ENCODE measurements at regions not wholly inside any gene's neighbourhood (a gene's known extent, or its start where the extent isn't known, plus 50 kb on each side); places are given as distances from the start of the nearest gene placed in this dataset.

DNA sequence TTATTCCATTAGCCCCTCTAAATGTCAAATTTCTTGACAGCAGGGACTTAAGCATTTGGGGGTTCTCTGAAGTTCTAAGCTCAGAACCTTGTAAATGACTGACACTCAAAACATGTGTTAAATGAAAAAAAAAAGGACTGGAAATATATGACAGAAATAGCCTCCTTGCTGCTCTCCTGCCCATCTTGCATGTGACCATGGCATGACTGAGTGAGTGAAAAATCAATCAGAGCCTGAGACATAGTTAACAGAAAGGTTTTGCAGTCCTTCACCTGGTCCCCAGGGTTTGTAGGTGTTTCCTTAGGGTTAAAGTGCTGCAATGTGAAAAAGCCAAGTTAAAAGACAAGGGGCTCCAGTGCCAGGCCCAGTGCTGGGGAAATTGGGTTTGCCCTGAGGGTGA, 168.1 kb downstream of the ZBTB18 start:
- in situ Hi-C loops (cut with MboI; ENCODE audit: low sequenced_read_pairs) = no loop called here

DNA sequence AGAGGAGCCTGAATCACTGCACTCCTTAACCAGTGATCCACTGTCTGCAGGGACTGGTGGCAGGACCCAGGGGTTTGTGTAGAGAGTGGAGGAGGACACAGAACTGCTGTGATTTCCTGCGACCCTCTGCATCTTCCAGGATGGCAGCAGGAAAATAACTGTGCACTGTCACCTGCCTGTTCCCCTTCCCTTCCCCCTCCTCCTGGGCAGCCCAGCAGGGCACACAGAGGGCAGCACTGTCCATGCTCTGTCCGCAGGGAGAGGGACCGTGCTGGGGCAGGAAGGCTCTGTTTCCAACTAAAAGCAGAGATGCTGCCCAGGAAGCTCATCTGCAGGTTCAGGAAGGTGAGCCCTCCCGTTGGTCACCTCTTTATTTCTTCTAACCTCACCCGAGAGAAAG, 168.7 kb downstream of the ZBTB18 start:
- in situ Hi-C loops (cut with MboI; ENCODE audit: low sequenced_read_pairs) = no loop called here

DNA sequence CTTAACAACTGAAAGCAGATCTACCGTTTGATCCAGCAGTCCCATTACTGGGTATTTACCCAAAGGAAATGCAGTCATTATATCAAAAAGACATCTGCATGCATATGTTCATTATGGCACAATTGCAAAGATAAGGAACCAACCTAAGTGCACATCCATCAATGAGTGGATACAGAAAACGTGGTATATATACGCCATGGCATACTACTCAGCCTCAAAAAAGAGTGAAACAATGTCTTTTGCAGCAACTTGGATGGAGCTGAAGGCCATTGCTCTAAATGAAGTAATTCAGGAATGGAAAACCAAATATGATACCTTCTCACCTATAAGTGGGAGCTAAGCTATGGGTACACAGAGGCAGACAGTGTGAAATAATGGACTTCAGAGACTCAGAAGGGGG, 169.3 kb downstream of the ZBTB18 start:
- in situ Hi-C loops (cut with MboI; ENCODE audit: low sequenced_read_pairs) = no loop called here

DNA sequence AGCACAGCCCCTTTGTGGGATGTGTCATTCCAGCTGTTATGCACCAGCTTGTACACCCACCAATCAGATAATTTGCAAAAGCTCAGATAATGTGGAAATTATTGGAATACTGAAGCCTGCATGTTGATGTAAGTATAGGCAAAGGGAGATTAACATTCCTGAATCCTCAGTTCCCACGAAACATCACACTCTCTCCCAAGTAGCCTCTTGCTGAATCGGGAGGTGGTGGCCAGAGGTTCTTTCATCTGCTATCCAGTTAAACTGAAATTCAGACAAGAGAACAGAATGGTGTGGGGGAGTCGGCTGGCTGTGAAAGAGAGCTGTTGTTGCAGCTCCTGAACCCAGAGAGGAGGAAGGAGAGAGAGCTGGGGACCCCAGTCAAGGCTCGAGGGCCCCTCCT, 170.9 kb downstream of the ZBTB18 start:
- in situ Hi-C loops (cut with MboI; ENCODE audit: low sequenced_read_pairs) = no loop called here

DNA sequence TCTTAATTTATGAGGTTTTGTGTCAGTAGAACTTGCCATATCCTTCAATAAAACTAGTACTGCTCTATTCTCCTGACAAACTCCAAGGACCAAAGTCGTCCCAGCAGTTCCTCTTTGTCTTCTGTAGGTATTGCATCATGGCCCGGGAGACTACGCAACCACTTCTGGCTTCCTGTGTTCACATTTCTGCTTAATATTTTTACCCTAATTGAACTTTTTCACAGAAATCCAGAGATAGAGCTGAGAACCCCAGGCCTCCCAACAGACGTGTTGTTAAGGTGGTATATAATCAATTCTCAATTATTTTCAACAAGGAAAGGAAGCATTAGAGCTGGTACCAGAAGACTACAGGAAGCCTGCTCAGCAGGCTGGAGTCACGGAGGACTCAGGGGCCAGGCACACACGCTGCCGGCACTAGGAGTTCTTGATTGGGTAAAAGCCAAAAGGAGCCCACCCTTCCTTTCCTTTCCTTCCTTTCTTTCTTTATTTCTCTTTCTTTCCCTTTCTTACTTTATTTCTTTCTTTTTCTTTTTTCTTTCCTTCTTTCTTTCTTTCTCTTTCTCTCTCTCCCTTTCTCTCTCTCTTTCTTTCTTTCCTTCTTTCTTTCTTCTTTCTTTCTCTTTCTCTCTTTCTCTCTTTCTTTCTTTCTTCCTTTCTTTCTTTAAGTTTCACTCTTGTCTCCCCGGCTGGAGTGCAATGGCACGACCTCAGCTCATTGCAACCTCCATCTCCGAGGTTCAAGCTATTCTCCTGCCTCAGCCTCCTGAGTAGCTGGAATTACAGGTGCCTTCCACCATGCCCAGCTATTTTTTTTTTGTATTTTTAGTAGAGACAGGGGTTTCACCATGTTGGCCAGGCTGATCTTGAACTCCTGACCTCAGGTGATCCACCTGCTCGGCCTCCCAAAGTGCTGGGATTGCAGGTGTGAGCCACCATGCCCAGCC, 173.7 kb downstream of the ZBTB18 start:
- in situ Hi-C loops (cut with MboI; ENCODE audit: low sequenced_read_pairs) = no loop called here

DNA sequence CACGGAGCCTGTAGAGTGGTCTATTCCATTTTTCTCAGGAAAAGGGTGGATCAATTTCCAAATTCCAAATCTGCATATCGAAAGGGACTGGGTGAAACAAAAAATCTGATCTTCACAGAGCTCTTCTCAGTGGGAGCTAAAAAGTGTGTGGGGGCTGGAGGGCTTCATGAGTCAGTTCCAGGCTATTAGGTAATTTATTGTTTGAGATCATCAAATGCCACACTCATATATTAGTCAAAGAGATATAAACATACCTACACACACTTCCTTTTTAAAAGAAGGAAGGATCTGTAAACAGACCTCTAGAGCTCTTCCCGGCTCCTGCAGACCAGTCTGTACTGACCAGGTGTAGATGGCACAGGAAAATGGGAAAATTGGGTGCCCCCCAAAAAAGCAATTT, 175.4 kb downstream of the ZBTB18 start:
- in situ Hi-C loops (cut with MboI; ENCODE audit: low sequenced_read_pairs) = no loop called here

DNA sequence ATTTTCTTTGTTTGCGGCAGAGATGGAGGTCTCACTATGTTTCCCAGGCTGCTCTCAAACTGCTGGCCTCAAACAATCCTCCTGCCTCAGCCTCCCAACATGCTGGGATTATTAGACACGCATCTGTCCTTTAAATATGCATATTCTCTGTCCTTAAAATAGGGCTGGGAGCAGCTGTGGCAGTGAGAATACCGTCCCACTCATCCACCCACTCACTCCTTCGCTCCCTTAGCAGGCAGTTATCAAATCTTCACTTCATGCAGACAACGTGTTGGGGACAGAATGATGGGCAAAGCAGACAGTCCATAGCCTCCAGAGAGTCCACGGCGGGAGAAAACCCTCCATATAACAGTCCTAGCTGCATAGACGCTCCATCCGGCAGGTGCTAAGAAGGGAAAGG, 179.4 kb downstream of the ZBTB18 start:
- in situ Hi-C loops (cut with MboI; ENCODE audit: low sequenced_read_pairs) = no loop called here

DNA sequence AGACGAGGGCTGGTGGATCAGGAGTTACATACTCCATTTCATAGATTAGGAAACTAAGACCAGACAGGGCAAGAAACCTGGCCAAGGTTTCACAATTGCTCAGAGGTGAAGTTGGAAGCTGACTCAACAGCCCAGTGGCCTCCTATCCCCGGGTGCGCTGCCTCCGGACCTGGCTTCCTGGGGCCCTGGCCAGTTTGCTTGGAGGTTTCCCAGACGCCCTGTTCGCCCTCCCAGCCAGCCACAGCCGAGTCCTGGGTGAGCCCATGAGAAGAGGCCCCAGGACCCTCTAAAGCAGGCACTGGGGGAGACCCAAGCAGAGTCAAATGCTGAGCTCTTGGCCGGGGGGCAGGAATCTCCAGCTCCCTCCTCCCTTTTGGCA, 180.1 kb downstream of the ZBTB18 start:
- in situ Hi-C loops (cut with MboI; ENCODE audit: low sequenced_read_pairs) = no loop called here

DNA sequence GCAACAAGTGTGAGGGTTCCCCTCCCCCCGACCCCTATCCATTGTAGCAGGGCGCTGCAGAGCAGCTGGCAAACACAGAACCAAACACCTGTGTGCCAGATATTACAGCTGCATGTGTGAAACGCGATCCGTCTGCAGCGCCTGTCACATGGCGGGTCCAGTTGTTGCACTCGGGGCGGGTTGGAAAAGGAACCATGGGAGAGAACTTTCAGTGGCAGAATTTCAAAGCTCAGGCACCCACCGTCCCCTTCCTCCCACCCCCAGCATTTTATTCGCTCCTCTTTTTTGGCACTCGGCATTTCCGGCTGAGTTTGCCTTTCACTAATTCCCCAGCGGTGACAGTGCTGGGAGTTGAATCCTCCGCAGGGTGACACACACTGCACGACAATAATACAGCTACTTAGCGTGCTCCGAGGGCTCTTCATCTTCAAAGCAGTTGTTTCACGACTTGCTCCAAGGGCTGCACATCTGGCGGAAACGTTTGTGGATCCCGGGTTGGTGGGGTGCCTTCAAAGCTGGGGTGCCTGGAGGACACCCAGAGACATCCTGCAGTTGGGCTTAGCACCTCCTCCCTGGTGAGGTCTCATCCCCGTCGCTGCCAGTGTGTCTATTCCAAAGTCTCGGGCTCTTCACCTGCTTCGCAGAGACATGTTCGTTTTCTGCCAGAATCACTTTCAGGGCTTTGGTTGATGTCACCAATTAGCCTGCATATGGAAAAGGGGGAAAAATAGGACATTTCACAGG, 180.7 kb downstream of the ZBTB18 start:
- in situ Hi-C loops (cut with MboI; ENCODE audit: low sequenced_read_pairs) = no loop called here

DNA sequence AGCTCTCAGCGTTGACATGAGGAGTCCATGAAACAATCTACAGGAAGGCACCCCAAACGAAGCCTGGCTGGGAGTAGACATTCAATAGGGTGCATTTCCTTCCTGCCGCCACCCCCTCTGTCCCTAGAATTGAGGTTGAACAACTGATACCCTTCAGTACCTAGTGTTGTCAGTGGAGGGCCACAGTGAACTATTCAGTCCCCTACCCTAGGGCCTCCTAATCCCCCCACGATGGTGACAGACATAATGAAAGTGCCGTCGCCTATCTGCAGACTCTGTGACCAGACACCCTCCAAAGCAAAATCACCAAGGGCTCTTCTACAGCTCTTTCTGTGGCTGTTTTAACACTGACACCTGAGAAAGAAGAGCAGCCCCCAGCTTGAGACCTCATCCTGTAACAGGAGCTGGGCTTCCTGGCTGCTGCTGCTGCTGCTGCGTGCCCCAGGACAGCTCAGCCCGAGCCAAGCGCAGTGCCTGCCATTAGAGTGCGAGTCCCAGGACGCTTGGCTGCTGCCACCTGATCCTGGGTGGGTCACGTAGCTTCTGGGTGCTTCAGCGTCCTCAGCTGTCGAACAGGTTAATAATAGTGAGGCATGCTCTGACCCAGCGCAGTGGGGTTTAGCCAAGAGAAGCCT, 183.0 kb downstream of the ZBTB18 start:
- in situ Hi-C loops (cut with MboI; ENCODE audit: low sequenced_read_pairs) = no loop called here

DNA sequence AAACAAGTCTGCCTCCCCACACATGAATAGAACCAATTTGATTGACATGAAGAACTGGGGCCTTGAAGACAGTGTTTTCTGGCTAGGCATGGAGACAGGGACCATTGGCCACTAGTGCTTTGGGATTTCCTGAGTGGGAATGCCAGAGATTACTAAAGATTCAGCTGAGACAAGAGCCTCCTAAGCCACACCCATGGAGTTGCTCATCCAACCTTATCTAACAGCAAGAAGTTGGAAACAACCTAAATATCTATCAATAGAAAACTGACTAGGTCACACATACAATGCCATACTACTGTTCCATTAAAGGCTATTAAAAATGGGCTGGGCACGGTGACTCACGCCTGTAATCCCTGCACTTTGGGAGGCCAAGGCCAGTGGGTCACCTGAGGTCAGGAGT, 184.1 kb downstream of the ZBTB18 start:
- in situ Hi-C loops (cut with MboI; ENCODE audit: low sequenced_read_pairs) = no loop called here

DNA sequence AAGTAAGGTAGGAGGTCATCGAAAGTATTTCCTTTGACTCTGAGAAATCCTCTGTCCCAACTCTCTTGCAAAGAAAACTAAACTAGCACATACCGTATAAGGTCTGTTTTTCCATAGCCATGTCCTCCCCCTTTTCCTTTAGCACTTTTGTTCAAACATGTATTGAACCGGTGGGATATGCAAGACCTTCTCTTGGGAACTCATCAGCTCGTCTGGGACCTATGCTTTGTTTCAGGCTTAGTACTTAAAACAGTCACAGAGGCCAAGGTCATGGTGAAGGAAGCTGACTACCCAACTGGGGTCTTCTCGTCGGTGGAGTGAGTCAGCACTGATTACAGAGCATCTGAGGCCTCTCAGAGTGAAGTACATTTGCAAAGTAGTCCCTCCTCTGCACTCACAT, 185.0 kb downstream of the ZBTB18 start:
- in situ Hi-C loops (cut with MboI; ENCODE audit: low sequenced_read_pairs) = no loop called here

DNA sequence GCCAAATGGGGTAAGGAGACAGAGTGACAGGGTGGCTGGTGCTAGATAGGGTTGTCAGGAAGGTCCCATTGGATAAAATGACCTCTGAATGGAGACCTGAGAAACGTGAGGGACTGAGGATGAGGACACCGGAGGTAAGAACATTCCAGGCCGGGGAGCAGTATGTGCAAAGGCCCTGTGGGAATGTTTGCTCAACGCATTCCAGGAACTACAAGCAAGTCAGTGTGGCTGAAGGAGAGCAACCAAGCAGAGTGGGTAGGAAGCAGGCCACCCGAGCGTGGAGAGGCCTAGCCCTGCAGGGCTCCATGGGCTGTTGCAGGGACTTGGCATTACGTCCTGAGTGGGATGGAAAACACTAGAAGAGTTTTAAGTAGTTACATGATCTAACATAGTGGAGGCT, 185.6 kb downstream of the ZBTB18 start:
- in situ Hi-C loops (cut with MboI; ENCODE audit: low sequenced_read_pairs) = no loop called here

DNA sequence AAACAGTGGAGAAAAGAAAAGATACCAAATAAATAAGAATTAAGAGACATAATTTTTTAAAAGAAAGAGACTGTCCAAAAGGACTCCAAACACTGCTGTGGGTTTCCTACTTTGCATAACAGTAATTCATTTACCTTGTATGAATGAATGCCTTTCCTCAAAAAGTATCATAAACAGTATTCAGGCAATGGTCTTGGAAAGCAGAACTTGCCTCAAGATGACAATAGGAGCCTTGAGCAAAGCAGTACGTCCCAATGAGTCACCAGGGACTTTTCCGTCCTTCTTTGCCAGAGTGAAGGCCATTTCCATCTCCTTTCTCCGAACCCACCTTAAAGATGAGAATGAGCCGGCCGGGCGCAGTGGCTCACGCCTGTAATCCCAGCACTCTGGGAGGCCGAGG, 186.4 kb downstream of the ZBTB18 start:
- in situ Hi-C loops (cut with MboI; ENCODE audit: low sequenced_read_pairs) = no loop called here

DNA sequence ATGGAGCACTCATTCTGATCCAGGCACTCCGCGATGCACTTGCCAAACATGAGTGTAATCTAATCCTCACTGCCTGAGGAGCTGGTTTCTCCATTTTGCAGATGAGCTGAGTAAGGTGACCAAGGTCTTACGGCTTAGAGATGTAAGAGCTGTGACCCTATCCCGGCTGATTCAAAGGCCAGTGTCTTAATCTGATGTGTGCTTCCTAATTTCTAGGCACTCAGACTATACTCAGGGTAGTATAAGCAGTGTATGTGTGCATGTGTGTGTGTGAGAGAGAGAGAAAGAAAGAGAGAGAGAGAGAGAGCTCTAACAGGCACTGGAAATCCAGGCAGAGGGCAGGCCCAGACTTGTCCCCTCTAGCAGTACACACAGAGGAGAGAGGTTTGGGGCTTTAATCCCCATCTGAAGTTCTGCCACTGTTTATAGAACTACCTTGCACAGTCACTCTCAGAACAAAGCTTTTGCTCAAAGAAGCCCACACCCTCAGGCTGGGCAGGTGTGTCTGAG, 188.2 kb downstream of the ZBTB18 start:
- in situ Hi-C loops (cut with MboI; ENCODE audit: low sequenced_read_pairs) = no loop called here

DNA sequence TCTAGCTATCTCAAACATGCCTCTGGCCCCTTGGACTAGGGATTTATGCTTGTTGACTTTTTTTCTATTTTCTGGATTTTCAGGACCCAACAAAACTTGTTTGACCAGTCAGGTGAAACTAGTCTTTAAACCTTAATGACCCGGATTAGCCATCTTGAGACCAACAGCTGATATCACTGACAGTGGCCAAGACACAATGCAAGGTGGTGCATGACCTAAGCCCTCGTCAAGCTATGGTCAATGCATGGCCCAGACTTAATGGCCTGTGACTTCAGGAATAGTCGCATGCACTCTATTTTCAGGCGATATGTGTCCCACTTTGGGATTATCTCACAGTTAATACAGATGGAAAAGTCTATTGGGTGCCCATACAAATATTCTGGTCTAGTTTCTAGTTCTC, 190.4 kb downstream of the ZBTB18 start:
- in situ Hi-C loops (cut with MboI; ENCODE audit: low sequenced_read_pairs) = no loop called here

DNA sequence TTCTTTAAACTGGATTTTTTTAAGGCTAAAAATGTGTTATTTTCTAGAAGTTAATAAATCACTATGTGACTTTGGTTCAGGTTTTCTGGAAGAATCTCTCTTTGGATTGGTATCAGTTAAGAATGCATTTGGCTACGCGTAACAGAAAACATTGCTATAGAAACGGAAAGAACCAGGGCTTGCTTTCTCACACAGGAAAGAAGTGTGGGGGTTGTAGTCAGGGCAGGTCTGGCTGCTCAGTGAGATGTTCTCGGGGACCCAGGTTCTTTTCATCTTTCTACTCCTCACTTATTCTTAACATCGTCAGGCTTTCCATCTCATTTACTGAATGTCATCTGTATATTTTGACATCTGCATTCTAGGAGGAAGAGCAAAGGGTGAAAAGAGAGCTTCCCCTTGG, 191.4 kb downstream of the ZBTB18 start:
- in situ Hi-C loops (cut with MboI; ENCODE audit: low sequenced_read_pairs) = no loop called here

DNA sequence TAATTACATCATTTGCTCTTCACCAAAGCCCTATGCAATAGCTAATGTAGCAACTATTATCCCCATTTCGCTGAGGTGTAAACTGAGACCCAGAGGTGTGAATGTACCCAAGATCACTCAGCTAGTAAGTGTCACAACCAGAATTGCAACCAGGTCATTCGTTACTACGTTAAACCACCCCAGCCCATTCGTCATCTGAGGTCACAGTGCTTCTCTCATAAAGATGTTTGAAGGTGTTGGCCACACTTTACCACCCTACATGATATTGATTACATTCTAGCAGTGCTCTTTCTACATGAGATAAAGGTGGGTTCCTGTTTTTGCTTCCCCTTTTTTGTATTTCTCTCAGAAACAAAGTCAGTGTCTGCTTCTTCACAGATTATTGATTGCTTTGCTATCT, 195.3 kb downstream of the ZBTB18 start:
- in situ Hi-C loops (cut with MboI; ENCODE audit: low sequenced_read_pairs) = no loop called here

DNA sequence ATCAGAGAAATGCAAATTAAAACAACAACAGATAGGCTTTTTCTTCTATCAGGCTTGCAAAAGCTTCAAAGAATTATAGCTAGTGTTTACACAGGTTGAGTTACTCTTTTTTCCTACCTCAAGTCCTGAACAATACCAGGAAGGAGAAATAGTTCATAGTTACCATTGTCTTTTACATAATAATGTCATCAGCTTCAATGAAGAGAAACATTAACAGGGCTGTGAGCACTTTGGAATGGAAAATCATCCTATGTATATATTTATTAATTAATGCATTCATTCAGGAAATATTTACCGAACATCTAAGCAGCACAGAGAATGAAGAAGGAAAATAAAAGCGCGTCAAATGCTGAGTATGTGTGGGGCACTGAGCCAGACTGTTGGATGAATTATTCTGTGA, 197.3 kb downstream of the ZBTB18 start:
- in situ Hi-C loops (cut with MboI; ENCODE audit: low sequenced_read_pairs) = no loop called here

DNA sequence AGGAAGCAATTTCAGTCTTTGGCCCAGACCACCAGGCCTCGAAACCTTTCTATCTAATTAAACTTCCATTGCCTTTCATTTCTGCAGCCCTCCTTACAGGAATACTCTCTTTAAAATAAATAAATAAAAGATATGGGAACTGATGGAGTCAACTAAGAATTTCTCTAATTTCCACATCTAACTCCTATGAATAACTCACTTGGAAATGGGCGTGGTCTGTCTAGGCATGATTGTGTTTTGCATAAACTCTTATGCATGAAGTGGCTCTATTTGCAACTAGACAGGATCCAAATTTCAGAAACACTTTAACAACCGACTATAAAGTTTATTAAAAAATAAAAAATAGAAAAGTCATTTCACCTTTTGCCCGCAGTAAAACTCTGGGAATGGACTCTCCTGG, 199.5 kb downstream of the ADSS2 start:
- in situ Hi-C loops (cut with MboI; ENCODE audit: low sequenced_read_pairs) = loop anchor here (25.0 kb wide), 2 partner anchors 515 to 1790 kb away; no protein-coding TSS in a partner anchor

DNA sequence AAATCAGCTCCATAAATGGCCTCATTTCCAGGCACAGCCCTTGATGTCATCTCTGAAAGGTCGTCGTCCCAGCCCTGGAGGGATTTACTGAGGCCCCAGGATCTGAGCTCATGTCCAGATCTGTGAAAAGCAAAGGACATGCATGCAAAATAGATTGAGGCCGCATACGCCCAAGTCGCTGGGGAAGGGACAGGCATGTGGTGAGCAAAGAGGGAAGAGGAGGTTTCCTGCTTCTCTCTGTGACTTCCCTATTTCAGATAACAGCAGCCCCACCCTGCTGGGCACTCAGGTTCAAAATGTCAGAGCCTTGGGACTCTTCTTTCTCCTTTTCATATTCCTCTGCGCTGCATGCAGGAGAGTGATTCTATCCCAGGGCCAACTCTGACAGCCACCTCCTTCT, 197.2 kb downstream of the ADSS2 start:
- in situ Hi-C loops (cut with MboI; ENCODE audit: low sequenced_read_pairs) = loop anchor here (25.0 kb wide), 2 partner anchors 517 to 1792 kb away; no protein-coding TSS in a partner anchor
